Upper lobe of left lung (tissue), 4 donors: ENCODE measurements at regions not wholly inside any gene's neighbourhood (a gene's known extent, or its start where the extent isn't known, plus 50 kb on each side); places are given as distances from the start of the nearest gene placed in this dataset.
"Not testable (repeated sequence)": the region's sequence is repeated elsewhere in the genome, so short reads cannot be mapped to it uniquely, and the experiment has no call there.

Source experiments
- POLR2A ChIP-seq, 4 donors: fragments of 450-650 bp; IDR thresholded peaks; one replicate each; pipeline ENCODE4 v1.5.1; 2016 to 2017; ENCODE audit warnings: antibody characterized with exemption in 4 of 4, mild to moderate bottlenecking in 2 of 4
- TF ChIP-seq, protein P1 (sequence below), 6 experiments: fragments of 450-650 bp in 4 of 6; fragments of 200-600 bp in 2 of 6; sonication (generic) in 2 of 6; IDR thresholded peaks; one replicate each; pipeline ENCODE4 v1.5.1; 2016 to 2019; ENCODE audit warnings: antibody characterized with exemption in 6 of 6

DNA sequence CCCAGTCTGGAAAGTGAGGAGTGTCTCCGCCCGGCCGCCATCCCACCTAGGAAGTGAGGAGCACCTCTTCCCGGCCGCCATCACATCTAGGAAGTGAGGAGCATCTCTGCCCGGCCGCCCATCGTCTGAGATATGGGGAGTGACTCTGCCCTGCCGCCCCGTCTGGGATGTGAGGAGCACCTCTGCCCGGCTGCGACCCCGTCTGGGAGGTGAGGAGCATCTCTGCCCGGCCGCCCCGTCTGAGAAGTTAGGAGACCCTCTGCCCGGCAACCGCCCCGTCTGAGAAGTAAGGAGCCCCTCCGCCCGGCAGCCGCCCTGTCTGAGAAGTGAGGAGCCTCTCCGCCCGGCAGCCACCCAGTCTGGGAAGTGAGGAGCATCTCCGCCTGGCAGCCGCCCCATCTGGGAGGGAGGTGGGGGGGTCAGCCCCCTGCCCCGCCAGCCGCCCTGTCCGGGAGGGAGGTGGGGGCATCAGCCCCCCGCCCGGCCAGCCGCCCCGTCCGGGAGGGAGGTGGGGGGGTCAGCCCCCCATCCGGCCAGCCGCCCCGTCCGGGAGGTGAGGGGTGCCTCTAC is 671.8 kb upstream of the IMPG1 start:
- TF ChIP-seq, protein P1, sequence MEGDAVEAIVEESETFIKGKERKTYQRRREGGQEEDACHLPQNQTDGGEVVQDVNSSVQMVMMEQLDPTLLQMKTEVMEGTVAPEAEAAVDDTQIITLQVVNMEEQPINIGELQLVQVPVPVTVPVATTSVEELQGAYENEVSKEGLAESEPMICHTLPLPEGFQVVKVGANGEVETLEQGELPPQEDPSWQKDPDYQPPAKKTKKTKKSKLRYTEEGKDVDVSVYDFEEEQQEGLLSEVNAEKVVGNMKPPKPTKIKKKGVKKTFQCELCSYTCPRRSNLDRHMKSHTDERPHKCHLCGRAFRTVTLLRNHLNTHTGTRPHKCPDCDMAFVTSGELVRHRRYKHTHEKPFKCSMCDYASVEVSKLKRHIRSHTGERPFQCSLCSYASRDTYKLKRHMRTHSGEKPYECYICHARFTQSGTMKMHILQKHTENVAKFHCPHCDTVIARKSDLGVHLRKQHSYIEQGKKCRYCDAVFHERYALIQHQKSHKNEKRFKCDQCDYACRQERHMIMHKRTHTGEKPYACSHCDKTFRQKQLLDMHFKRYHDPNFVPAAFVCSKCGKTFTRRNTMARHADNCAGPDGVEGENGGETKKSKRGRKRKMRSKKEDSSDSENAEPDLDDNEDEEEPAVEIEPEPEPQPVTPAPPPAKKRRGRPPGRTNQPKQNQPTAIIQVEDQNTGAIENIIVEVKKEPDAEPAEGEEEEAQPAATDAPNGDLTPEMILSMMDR (IDR thresholded peaks at IDR 0.05), result not testable (repeated sequence)
- not testable (repeated sequence) for TF ChIP-seq POLR2A (IDR thresholded peaks at IDR 0.05)
